Endothelial cell of umbilical vein (primary cell): ENCODE measurements at regions not wholly inside any gene's neighbourhood (a gene's known extent, or its start where the extent isn't known, plus 50 kb on each side); places are given as distances from the start of the nearest gene placed in this dataset.

ENCODE experiments used
- EZH2 ChIP-seq: IDR thresholded peaks from 2 replicates; pipeline ENCODE4 v1.6.1; 2012; ENCODE audit warnings: borderline replicate concordance, low read depth, mild to moderate bottlenecking, moderate library complexity, low read length, inconsistent platforms; ENCODE audit not compliant: severe bottlenecking
- FOS ChIP-seq: IDR thresholded peaks from 2 replicates; pipeline ENCODE4 v1.6.1; 2011; ENCODE audit warnings: mild to moderate bottlenecking, low read length, moderate library complexity, borderline replicate concordance; ENCODE audit not compliant: insufficient read depth
- GATA2 ChIP-seq: IDR thresholded peaks from 2 replicates; pipeline ENCODE4 v1.7.0; 2011; ENCODE audit warnings: low read depth, mild to moderate bottlenecking, moderate library complexity, mixed read lengths, low read length; ENCODE audit not compliant: insufficient read length, insufficient read depth
- JUN ChIP-seq: IDR thresholded peaks from 2 replicates; pipeline ENCODE4 v1.6.1; 2011; ENCODE audit warnings: borderline replicate concordance, low read depth; ENCODE audit not compliant: insufficient read length, insufficient read depth
- MYC ChIP-seq: IDR thresholded peaks from one replicate; pipeline ENCODE4 v1.6.1; 2011; ENCODE audit warnings: mild to moderate bottlenecking, low read depth, low read length
- POLR2A ChIP-seq: IDR thresholded peaks from 2 replicates; pipeline ENCODE4 v1.6.1; 2012; ENCODE audit warnings: low read depth, mild to moderate bottlenecking, control low read depth, low read length
- POLR2AphosphoS5 ChIP-seq: IDR thresholded peaks from 2 replicates; pipeline ENCODE4 v1.6.1; 2012; ENCODE audit warnings: low read depth, mild to moderate bottlenecking, control low read depth, low read length, moderate library complexity; ENCODE audit not compliant: insufficient read depth
- TF ChIP-seq, protein P1 (sequence below), 2 donors: IDR thresholded peaks; 1 replicate in 1 of 2; 2 replicates in 1 of 2; pipeline ENCODE4 v1.5.1; 2011; ENCODE audit warnings: low read length in 2 of 2, mild to moderate bottlenecking in 2 of 2, moderate library complexity in 2 of 2, control low read depth in 1 of 2, inconsistent platforms in 1 of 2, low read depth in 1 of 2; ENCODE audit not compliant: insufficient read depth in 1 of 2; ENCODE audit errors: extremely low read depth in 1 of 2
- TF ChIP-seq, protein P2 (sequence below): IDR thresholded peaks from 2 replicates; pipeline ENCODE4 v1.6.1; 2011; ENCODE audit not compliant: insufficient read depth, insufficient read length

DNA sequence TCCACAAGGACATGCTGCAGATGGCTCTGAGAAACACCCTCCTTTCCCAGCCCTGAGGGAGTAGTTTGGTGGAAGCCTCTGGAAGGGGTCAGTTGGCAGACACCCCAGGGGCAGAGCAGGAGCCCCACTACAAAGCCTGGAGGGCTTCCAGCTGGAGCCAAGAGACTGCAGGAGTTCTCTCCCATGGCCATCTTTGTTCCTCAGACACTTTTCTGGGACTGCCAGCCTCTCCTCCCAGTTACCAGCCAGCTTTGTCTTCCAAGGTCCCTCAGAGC lies 91.0 kb upstream of the PJA1 start:
- TF ChIP-seq POLR2AphosphoS5 (no peak), GATA2 (no peak), POLR2A (no peak), EZH2 (no peak), JUN (no peak), FOS (no peak), MYC (no peak)
- TF ChIP-seq, protein P1, sequence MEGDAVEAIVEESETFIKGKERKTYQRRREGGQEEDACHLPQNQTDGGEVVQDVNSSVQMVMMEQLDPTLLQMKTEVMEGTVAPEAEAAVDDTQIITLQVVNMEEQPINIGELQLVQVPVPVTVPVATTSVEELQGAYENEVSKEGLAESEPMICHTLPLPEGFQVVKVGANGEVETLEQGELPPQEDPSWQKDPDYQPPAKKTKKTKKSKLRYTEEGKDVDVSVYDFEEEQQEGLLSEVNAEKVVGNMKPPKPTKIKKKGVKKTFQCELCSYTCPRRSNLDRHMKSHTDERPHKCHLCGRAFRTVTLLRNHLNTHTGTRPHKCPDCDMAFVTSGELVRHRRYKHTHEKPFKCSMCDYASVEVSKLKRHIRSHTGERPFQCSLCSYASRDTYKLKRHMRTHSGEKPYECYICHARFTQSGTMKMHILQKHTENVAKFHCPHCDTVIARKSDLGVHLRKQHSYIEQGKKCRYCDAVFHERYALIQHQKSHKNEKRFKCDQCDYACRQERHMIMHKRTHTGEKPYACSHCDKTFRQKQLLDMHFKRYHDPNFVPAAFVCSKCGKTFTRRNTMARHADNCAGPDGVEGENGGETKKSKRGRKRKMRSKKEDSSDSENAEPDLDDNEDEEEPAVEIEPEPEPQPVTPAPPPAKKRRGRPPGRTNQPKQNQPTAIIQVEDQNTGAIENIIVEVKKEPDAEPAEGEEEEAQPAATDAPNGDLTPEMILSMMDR (IDR thresholded peaks at IDR 0.05; ENCODE audit: extremely low read depth in 1 of 2, insufficient read depth in 1 of 2, low read depth in 1 of 2, low read length in 2 of 2): no peak
- TF ChIP-seq, protein P2, sequence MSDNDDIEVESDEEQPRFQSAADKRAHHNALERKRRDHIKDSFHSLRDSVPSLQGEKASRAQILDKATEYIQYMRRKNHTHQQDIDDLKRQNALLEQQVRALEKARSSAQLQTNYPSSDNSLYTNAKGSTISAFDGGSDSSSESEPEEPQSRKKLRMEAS: no peak
